GM21381 (cell line): ENCODE measurements at regions not wholly inside any gene's neighbourhood (a gene's known extent, or its start where the extent isn't known, plus 50 kb on each side); places are given as distances from the start of the nearest gene placed in this dataset.

ENCODE experiments used
- ATAC-seq: cut with Tn5 transposase; IDR thresholded peaks from one replicate; pipeline ENCODE4 v1.9.1; 2021; ENCODE audit warnings: mild to moderate bottlenecking, moderate library complexity; ENCODE audit not compliant: unreplicated experiment

DNA sequence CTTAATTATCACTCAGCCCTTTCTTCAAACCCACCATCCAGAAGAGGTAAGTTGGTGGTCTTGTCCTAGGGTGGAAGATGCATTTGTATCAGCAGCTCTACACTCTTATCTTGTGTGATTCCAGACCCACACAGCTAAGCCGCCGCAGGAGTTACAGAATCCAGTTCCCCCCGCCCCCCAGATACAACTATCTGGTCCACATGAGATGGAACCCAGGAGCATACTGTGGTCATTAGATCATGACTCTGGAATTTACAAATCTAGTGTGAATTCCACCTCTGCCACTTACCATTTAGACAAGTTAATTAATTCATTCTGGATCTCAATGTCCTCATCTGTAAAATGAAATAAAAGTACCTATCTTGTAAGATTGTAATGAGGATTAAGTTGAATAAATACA is 486.4 kb downstream of the BCL11A start:
- no peak for ATAC-seq

DNA sequence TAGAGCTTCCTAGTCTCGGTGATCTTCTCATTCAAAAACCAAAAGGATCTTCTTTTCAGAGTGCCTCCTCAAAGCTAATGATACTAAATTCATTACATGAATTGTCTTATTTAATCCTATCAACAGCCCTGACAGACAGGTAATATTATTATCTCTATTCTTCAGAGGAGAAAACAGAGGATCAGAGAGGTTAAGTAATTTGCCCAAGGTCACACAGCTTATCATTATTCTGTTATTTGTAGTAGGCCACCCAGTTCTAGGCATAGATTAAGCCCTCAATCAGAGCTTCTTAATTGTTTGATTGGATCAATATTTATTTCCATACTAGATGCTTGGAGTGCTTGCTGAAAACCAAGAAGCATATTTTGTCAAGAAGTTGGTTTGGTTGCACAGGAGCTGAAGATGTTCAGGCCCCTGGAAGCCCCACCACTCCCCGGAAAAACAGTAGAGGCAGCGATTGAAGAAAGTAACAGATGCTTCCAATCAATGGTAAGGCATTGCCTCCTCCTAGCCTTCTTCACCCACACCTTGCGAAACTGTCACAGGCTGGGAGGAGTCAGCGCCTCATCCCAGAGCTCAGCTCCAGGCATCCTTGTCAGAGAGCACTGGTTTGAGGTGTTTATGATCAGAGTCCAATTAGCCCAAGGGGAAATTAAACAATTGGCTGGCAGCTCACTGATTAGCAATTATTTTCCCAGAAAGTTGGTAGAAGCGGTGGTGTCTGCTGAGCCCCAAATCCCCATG is 487.2 kb downstream of the BCL11A start:
- ATAC-seq: no peak

DNA sequence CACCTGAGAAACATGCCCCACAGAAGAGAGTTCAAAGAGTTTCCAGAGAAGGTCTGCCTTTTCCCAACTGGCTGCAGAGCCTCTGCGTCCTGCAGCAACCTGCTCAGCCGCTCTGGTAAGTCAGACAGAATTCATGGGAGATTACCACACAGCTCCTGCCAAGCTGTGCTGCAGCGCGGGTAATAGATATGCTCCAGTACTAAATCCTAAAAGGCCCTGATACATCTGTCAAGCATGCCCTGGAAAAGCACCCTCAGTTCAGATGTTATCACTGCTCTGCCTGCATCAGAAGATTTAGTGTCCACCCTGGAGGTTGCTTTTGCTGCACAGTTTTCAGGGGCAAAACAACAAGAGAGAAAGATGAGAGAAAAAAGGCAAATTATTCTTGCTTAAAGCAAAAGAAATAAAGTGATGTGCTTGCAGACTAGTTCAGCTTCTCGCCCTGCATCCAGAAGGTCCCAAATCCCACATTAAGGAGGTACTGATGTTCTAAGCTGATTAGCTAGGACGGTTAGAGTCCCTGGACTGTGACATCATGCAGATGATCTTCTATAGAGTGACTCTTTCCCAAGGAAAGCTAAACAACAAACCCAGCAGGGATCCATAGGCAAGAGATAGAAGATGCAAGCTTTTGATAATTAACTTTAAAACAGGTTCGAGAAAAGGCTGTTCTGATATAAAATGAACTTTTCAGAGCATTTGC is 488.6 kb downstream of the BCL11A start:
- no peak for ATAC-seq

- ATAC-seq: no peak
Observed at GRCh38 chr2:60058781-60059180, 494.7 kb downstream of the BCL11A start.

DNA sequence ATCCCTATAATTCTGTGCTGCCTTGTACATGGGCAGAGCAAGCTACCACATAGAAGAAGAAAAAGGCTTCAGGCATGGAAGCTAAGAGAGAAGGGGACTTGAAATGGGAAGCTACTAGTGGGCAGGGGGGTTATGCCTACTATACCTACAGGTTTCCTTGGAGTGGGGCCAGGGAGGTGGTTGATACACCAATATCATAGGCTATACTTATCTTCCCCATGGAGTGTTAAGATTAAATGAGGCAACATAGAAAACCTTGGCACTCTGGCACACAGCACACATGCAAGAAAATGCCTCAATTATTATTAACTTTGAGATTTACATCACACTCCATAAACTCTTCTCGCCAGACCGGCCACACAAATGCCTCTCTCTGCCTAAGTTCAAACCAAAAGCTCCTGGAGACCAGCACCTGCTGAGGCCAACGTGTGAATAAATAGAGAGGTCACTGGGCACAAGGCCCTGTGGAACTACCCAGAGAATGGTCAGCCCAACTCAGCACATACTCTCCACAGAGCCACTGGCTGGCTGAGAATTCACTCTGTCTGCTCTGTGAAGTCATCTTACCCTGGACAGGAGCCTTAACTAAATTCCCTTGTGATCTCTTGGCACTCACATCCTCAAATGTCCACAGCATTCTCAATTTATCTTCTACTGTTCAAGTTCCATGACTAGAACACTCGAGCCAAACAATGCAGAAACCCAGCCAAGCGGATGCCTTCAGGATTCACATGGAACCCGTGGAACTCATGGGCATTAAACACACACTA is 498.7 kb downstream of the BCL11A start:
- ATAC-seq: no peak

- ATAC-seq: no peak
Observed at GRCh38 chr2:60053791-60054190, 499.7 kb downstream of the BCL11A start.

- no peak for ATAC-seq
Observed at GRCh38 chr2:60052601-60053000, 500.9 kb downstream of the BCL11A start.

- no peak for ATAC-seq
Observed at GRCh38 chr2:60051991-60052390, 501.5 kb downstream of the BCL11A start.

DNA sequence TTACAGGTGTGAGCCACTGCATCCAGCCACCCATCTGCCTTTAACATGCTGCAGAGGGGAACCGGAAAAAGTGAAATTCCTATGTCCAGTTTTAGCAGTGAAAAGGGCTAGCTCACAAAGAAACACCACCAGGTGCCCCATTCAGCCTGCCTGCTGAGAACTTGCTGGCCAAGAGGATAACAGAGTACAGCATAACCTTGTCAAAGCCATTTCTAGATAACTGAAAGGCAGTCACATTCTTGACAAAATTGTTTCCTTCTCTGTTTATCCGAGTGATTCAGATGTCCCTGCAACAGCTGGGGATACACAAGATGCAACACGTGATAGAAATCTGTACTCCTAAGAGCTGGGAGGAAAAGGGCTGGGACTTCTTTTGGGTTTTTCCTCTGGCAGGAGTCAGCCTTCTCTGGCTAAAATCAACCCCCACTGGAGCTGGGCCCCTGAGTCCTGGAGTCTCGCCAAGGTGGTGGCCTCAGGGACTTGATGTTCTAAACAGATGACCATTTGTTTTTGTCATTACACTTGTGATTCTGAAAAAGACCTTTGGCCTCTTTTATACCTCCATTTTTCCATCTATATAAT is 505.4 kb downstream of the BCL11A start:
- no peak for ATAC-seq

- no peak for ATAC-seq
Observed at GRCh38 chr2:60047347-60047746, 506.1 kb downstream of the BCL11A start.

DNA sequence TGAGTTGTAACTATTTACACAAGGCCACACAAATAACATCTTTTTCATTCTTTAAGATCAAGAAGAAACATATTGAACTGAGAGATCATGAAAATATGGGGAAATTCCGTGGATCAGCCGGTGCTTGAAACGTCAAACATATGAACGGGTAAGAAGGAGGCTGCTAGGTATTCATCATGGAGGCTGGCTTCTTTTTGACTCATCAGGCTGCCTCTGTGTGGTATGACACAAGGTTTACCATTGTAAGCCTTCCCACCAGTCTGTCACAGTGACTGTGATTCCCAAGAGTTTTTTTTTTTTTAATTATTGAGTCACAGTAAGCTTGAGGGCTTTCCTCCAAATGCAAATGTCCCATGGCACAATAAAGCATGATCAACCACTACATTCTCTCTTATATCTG is 506.9 kb downstream of the BCL11A start:
- ATAC-seq: no peak

DNA sequence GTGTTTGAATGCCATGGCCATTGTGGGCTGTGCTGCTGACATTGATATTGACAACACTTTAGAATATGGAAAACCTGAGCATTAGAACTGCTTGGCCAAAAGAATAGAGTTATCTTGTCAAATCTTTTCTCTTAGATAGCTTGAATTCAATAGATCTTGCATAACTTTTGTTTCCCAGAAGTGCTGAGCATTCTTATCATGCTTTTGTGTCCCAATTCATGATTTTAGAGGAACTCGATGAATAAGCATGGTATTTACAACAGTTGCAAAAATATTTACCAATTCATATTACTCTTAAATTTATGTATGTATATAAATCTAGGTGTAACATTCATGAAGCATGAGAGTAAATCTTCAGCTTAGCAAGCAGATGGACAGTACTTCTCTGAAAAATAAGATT is 508.0 kb downstream of the BCL11A start:
- no peak for ATAC-seq

DNA sequence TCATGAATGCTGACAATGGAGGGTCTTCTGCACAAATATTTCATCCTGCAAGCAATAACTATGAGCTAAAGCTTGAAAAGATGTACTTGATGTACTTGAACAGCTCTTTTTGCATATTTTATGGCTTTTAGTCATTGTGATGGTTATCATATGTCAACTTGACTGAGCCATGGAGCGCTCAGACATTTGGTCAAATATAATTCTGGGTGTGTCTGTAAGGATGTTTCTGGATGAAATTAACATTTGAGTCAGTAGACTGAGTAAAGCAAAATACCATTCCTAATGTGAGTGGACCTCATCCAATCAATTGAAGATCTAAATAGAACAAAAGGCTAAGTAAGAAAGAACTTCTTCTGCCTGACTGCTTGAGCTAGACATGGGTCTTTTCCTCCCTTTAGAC is 509.0 kb downstream of the BCL11A start:
- ATAC-seq: no peak

- no peak for ATAC-seq
Observed at GRCh38 chr2:60042023-60042422, 511.4 kb downstream of the BCL11A start.

GRCh38 chr2:60033325-60033724 is 520.1 kb downstream of the BCL11A start:
- ATAC-seq: no peak

- ATAC-seq: no peak
Observed at GRCh38 chr2:60029566-60029883, 523.9 kb downstream of the BCL11A start.

GRCh38 chr2:60028849-60029565 is 524.4 kb downstream of the BCL11A start:
- no peak for ATAC-seq

- ATAC-seq: no peak
Observed at GRCh38 chr2:60025496-60025895, 528.0 kb downstream of the BCL11A start.

DNA sequence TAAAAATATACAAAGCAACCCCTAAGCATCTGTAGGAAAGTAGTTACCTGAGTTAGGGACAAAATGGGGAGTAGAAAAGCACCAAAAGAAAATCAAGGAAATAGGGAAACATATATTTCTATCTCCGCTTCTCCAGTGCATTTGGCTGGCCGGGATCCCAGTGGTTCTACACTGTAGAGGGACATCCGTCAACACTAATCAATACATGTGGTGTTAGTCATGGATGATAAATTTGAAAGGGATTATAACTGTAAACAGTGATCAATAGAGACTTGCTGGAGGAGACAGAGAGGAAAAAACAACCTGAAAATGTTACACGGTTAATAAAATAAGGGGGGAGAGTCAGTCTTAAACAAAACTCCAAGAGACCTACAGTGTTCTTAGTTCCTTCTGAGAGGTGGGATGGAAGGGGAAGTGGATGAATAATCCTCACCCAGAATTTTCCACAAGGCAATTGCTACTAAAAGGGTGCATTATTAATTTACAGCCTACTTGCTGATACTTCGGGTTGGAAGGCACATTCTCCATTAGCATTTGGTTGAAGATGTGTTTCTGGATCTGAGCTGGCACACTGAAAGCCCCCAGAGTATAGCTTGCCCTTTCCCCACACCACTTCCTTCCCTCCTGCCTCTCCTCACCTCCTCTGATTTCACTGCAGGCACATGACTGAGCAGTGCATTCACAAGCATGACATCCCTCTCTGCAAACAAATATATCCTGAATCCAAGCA is 530.0 kb downstream of the BCL11A start:
- ATAC-seq: no peak

- no peak for ATAC-seq
Observed at GRCh38 chr2:60007671-60008070, 545.8 kb downstream of the BCL11A start.
